ENCODE measurements at regions not wholly inside any gene's neighbourhood (a gene's known extent, or its start where the extent isn't known, plus 50 kb on each side); places are given as distances from the start of the nearest gene placed in this dataset.

GRCh38 chr11:127993281-127993680 lies 594.1 kb downstream of the ETS1 start:
- Histone ChIP-seq H3K27me3 (ENCODE audit: control insufficient read depth in 1 of 2, insufficient read depth in 2 of 2, low read length in 1 of 2) (no peaks in the 10 kb centered on the region), H3K9me3 (ENCODE audit: control insufficient read depth, low read length) (no peaks in the 10 kb centered on the region), H3K4me1 (ENCODE audit: control insufficient read depth in 1 of 2, insufficient read depth in 2 of 2, low read length in 2 of 2) (no peaks in the 10 kb centered on the region), H3K36me3 (ENCODE audit: control insufficient read depth in 1 of 2, insufficient read depth in 2 of 2, low read length in 1 of 2) (no peaks in the 10 kb centered on the region), H3K27ac (ENCODE audit: low read depth in 1 of 2, low read length in 2 of 2) (no peak overlapping the region), H3K4me3 (ENCODE audit: low read length in 2 of 2) (no peak overlapping the region)
- 74 to 83% methylated on average over 5 of the region's 5 CpGs for WGBS, 2 donors
- ATAC-seq (ENCODE audit: low FRiP score) (no peak), DNase-seq (no peak)
- intact Hi-C loops (cut with DNase I), result loop anchor here (10.0 kb wide), 2 partner anchors 78 to 148 kb away; no protein-coding TSS in a partner anchor

DNA sequence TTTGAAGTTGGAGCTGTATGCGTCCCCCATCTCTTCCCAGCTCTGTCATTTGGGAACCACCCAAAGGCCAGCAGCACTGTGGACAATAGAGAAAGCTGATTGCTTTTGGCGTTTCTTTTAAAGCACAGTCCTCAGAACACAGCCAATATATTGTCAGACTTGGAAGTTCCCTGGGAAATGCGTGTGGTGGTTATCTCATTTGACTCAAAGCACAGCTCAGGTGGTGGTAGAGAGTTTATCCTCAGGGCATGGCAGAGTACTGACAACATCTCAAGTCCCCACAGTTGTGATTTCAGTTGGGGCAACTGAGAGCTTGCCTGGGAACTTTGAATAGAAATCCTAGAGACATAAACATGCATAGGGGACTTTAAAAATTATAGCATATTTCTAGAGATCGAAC lies 601.3 kb downstream of the ETS1 start:
- 83 to 87% methylated on average over 4 of the region's 4 CpGs for WGBS, 2 donors
- H3K4me3 ChIP-seq (ENCODE audit: low read length in 2 of 2), result no peak overlapping the region
- intact Hi-C loops (cut with DNase I), result no loop called here

DNA sequence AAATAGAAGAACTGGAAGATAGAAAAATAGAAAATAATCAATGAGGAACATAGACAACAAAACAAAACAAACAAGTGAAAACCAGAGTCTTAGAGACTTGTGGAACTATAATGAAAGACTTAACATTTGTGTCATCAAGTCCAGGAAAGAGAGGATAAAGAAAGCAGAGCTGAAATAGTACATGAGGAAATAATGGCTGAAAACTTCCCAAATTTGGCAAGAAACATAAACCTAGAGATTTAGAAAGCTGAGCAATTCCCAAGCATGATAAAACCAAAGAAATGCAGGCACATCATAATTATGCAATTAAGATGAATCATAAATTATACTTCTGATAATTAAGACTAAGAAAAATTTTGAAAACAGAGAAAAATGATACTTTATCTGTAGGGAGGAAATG lies 614.5 kb downstream of the ETS1 start:
- no peaks in the 10 kb centered on the region for H3K9me3 ChIP-seq (ENCODE audit: control insufficient read depth, low read length)
- no peaks in the 10 kb centered on the region for H3K27me3 ChIP-seq (ENCODE audit: control insufficient read depth in 1 of 2, insufficient read depth in 2 of 2, low read length in 1 of 2)
- H3K4me3 ChIP-seq (ENCODE audit: low read length in 2 of 2), result no peak overlapping the region
- ATAC-seq (ENCODE audit: low FRiP score) (no peak), DNase-seq (no peak)
- no peak overlapping the region for H3K27ac ChIP-seq (ENCODE audit: low read depth in 1 of 2, low read length in 2 of 2)
- H3K36me3 ChIP-seq (ENCODE audit: control insufficient read depth in 1 of 2, insufficient read depth in 2 of 2, low read length in 1 of 2), result no peaks in the 10 kb centered on the region
- intact Hi-C loops (cut with DNase I), result no loop called here
- H3K4me1 ChIP-seq (ENCODE audit: control insufficient read depth in 1 of 2, insufficient read depth in 2 of 2, low read length in 2 of 2), result no peaks in the 10 kb centered on the region

More for the DNA sequence above, 601.3 kb downstream of the ETS1 start:
- H3K36me3 ChIP-seq (ENCODE audit: control insufficient read depth in 1 of 2, insufficient read depth in 2 of 2, low read length in 1 of 2), result no peaks in the 10 kb centered on the region
- H3K9me3 ChIP-seq (ENCODE audit: control insufficient read depth, low read length), result peaks cover 2% of the 10 kb centered on the region
- H3K27me3 ChIP-seq (ENCODE audit: control insufficient read depth in 1 of 2, insufficient read depth in 2 of 2, low read length in 1 of 2), result no peaks in the 10 kb centered on the region
- H3K27ac ChIP-seq (ENCODE audit: low read depth in 1 of 2, low read length in 2 of 2), result no peak overlapping the region
- DNase-seq, result no peak
- no peaks in the 10 kb centered on the region for H3K4me1 ChIP-seq (ENCODE audit: control insufficient read depth in 1 of 2, insufficient read depth in 2 of 2, low read length in 2 of 2)
- no peak for ATAC-seq (ENCODE audit: low FRiP score)

- no peak overlapping the region for H3K4me3 ChIP-seq (ENCODE audit: low read length in 2 of 2)
- H3K27ac ChIP-seq (ENCODE audit: low read depth in 1 of 2, low read length in 2 of 2), result no peak overlapping the region
- 93 to 94% methylated on average over 5 of the region's 5 CpGs for WGBS, 2 donors
- H3K27me3 ChIP-seq (ENCODE audit: control insufficient read depth in 1 of 2, insufficient read depth in 2 of 2, low read length in 1 of 2), result no peaks in the 10 kb centered on the region
- no peaks in the 10 kb centered on the region for H3K36me3 ChIP-seq (ENCODE audit: control insufficient read depth in 1 of 2, insufficient read depth in 2 of 2, low read length in 1 of 2)
- no peak for DNase-seq
- intact Hi-C loops (cut with DNase I), result no loop called here
- H3K4me1 ChIP-seq (ENCODE audit: control insufficient read depth in 1 of 2, insufficient read depth in 2 of 2, low read length in 2 of 2), result no peaks in the 10 kb centered on the region
- no peaks in the 10 kb centered on the region for H3K9me3 ChIP-seq (ENCODE audit: control insufficient read depth, low read length)
- ATAC-seq (ENCODE audit: low FRiP score), result no peak
Observed at GRCh38 chr11:127971448-127971847, 615.9 kb downstream of the ETS1 start.

DNA sequence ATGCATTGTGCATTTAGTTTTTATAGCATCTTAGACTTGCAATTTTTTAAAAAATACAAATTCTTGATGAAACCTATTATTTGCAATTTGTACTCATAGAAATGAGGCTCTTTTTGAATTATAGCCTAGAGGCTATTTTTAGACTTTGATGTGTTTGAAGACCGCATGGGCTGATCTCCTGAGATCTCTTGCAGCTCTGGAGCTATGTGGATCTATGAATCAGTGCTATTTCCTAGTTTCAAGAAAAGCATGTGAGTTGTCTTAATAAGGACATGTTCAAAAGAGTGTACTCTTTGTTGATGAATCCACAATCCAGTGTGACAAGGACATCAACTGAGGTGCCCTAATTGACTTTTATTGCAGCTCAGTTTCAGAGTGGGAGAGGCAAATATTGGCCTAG lies 620.5 kb downstream of the ETS1 start:
- WGBS, 2 donors, result 77 to 86% methylated on average over 1 of the region's 1 CpG
- H3K27ac ChIP-seq (ENCODE audit: low read depth in 1 of 2, low read length in 2 of 2), result no peak overlapping the region
- intact Hi-C loops (cut with DNase I), result no loop called here

DNA sequence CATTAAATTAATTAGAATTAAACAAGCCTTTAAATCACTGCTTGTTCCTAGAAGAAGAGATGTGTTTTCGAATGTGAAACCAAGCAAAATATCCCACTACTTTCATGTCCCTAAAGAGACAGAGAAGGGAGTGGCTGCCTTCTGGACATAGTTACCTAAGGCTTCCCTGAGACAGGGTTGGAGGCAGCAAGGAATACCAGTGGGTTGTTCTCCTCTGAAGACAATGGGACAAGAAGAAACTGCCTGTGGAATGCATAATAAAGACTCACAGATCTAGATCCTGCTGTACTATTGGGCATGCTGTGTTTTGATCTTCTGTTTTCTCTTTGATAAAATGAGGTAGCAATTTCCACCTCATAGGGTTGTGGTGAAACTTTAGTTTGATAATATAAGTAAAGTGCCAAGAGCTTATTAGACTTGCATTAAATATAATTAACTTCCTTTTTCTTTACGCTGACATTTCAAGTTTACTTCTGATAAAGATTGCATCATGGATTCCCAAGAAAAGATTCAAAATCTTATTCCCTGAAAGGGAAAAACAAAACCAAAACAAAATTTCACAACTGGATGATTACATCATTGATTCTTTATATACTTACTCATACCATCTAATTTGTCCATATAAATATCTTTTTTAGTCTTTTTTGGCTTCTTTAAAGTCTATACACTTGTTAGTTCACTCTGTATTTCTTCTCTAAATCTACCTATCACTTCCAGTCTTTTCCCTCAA lies 621.3 kb downstream of the ETS1 start:
- H3K36me3 ChIP-seq (ENCODE audit: control insufficient read depth in 1 of 2, insufficient read depth in 2 of 2, low read length in 1 of 2), result no peaks in the 10 kb centered on the region
- no peak for ATAC-seq (ENCODE audit: low FRiP score)
- intact Hi-C loops (cut with DNase I), result no loop called here
- H3K4me3 ChIP-seq (ENCODE audit: low read length in 2 of 2), result no peak overlapping the region
- DNase-seq, result no peak
- 88% methylated on average over 2 of the region's 2 CpGs for WGBS, 2 donors
- no peaks in the 10 kb centered on the region for H3K27me3 ChIP-seq (ENCODE audit: control insufficient read depth in 1 of 2, insufficient read depth in 2 of 2, low read length in 1 of 2)
- no peaks in the 10 kb centered on the region for H3K4me1 ChIP-seq (ENCODE audit: control insufficient read depth in 1 of 2, insufficient read depth in 2 of 2, low read length in 2 of 2)
- no peak overlapping the region for H3K27ac ChIP-seq (ENCODE audit: low read depth in 1 of 2, low read length in 2 of 2)
- no peaks in the 10 kb centered on the region for H3K9me3 ChIP-seq (ENCODE audit: control insufficient read depth, low read length)

More for the DNA sequence above, 620.5 kb downstream of the ETS1 start:
- Histone ChIP-seq H3K36me3 (ENCODE audit: control insufficient read depth in 1 of 2, insufficient read depth in 2 of 2, low read length in 1 of 2) (no peaks in the 10 kb centered on the region), H3K9me3 (ENCODE audit: control insufficient read depth, low read length) (no peaks in the 10 kb centered on the region), H3K4me3 (ENCODE audit: low read length in 2 of 2) (no peak overlapping the region), H3K27me3 (ENCODE audit: control insufficient read depth in 1 of 2, insufficient read depth in 2 of 2, low read length in 1 of 2) (no peaks in the 10 kb centered on the region), H3K4me1 (ENCODE audit: control insufficient read depth in 1 of 2, insufficient read depth in 2 of 2, low read length in 2 of 2) (no peaks in the 10 kb centered on the region)
- DNase-seq (no peak), ATAC-seq (ENCODE audit: low FRiP score) (no peak)

DNA sequence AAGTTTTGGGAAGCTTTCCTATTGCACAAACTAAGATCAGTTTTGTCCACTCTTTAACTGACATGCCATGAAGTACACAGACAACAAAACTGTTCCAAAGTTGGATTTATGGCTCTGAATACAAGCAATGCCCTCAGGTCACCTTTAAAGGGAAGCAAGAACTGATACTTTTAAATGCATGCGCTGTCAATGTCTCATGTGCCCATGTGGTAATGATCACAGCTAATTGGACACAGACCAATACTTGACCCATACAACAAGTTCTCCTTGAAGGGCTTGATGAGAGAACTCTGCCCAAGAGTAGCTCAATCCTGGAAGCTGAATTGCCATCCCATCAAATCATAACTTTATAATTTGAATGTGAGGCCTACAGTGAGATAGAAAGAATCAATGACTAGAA lies 624.9 kb downstream of the ETS1 start:
- H3K9me3 ChIP-seq (ENCODE audit: control insufficient read depth, low read length), result no peaks in the 10 kb centered on the region
- H3K36me3 ChIP-seq (ENCODE audit: control insufficient read depth in 1 of 2, insufficient read depth in 2 of 2, low read length in 1 of 2), result no peaks in the 10 kb centered on the region
- no peak overlapping the region for H3K4me3 ChIP-seq (ENCODE audit: low read length in 2 of 2)
- DNase-seq (no peak), ATAC-seq (ENCODE audit: low FRiP score) (no peak)
- no peak overlapping the region for H3K27ac ChIP-seq (ENCODE audit: low read depth in 1 of 2, low read length in 2 of 2)
- no peaks in the 10 kb centered on the region for H3K4me1 ChIP-seq (ENCODE audit: control insufficient read depth in 1 of 2, insufficient read depth in 2 of 2, low read length in 2 of 2)
- intact Hi-C loops (cut with DNase I), result no loop called here
- WGBS, 2 donors, result 34 to 52% methylated on average over 1 of the region's 1 CpG
- H3K27me3 ChIP-seq (ENCODE audit: control insufficient read depth in 1 of 2, insufficient read depth in 2 of 2, low read length in 1 of 2), result no peaks in the 10 kb centered on the region

- no peaks in the 10 kb centered on the region for H3K9me3 ChIP-seq (ENCODE audit: control insufficient read depth, low read length)
- H3K4me1 ChIP-seq (ENCODE audit: control insufficient read depth in 1 of 2, insufficient read depth in 2 of 2, low read length in 2 of 2), result no peaks in the 10 kb centered on the region
- H3K27me3 ChIP-seq (ENCODE audit: control insufficient read depth in 1 of 2, insufficient read depth in 2 of 2, low read length in 1 of 2), result no peaks in the 10 kb centered on the region
- H3K4me3 ChIP-seq (ENCODE audit: low read length in 2 of 2), result no peak overlapping the region
- intact Hi-C loops (cut with DNase I), result no loop called here
- no peak for DNase-seq
- H3K27ac ChIP-seq (ENCODE audit: low read depth in 1 of 2, low read length in 2 of 2), result no peak overlapping the region
- WGBS, 2 donors, result 32 to 35% methylated on average over 2 of the region's 2 CpGs
- no peaks in the 10 kb centered on the region for H3K36me3 ChIP-seq (ENCODE audit: control insufficient read depth in 1 of 2, insufficient read depth in 2 of 2, low read length in 1 of 2)
- no peak for ATAC-seq (ENCODE audit: low FRiP score)
Observed at GRCh38 chr11:127950162-127950561, 637.2 kb downstream of the ETS1 start.

- Histone ChIP-seq H3K36me3 (ENCODE audit: control insufficient read depth in 1 of 2, insufficient read depth in 2 of 2, low read length in 1 of 2) (no peaks in the 10 kb centered on the region), H3K27ac (ENCODE audit: low read depth in 1 of 2, low read length in 2 of 2) (no peak overlapping the region), H3K27me3 (ENCODE audit: control insufficient read depth in 1 of 2, insufficient read depth in 2 of 2, low read length in 1 of 2) (no peaks in the 10 kb centered on the region), H3K4me1 (ENCODE audit: control insufficient read depth in 1 of 2, insufficient read depth in 2 of 2, low read length in 2 of 2) (no peaks in the 10 kb centered on the region), H3K4me3 (ENCODE audit: low read length in 2 of 2) (no peak overlapping the region), H3K9me3 (ENCODE audit: control insufficient read depth, low read length) (no peaks in the 10 kb centered on the region)
- DNase-seq, result no peak
- WGBS, 2 donors, result 45 to 49% methylated on average over 4 of the region's 4 CpGs
- intact Hi-C loops (cut with DNase I), result no loop called here
- ATAC-seq (ENCODE audit: low FRiP score), result no peak
Observed at GRCh38 chr11:127943763-127944162, 643.6 kb downstream of the ETS1 start.
